ENCODE measurements at regions not wholly inside any gene's neighbourhood (a gene's known extent, or its start where the extent isn't known, plus 50 kb on each side); places are given as distances from the start of the nearest gene placed in this dataset.

- Histone ChIP-seq H3K9ac (replicated peaks in 1 of 4; ENCODE audit: extremely low read depth in 1 of 4, low read depth in 3 of 4, low read length in 3 of 4) (no peak overlapping the region), H2BK5ac (ENCODE audit: low read depth, low read length) (no peak overlapping the region), H2AK5ac (ENCODE audit: low read depth, low read length) (no peak overlapping the region), H2BK12ac (ENCODE audit: low read depth, low read length) (no peak overlapping the region), H3K27ac (ENCODE audit: low read depth, low read length) (no peak overlapping the region), H3K27me3 (replicated peaks in 1 of 4; ENCODE audit: control insufficient read depth in 3 of 4, extremely low read depth in 1 of 4, insufficient read depth in 3 of 4, low read length in 3 of 4) (no peaks in the 10 kb centered on the region), H4K20me1 (replicated peaks in 1 of 2; ENCODE audit: control insufficient read depth in 1 of 2, insufficient read depth in 2 of 2, low read length in 2 of 2) (no peaks in the 10 kb centered on the region), H2BK20ac (ENCODE audit: low read length) (no peak overlapping the region), H4K8ac (ENCODE audit: extremely low read depth, insufficient read depth, low read length) (no peak overlapping the region), H2BK120ac (replicated peaks; ENCODE audit: low read depth, low read length) (no peak overlapping the region), H3K9me3 (ENCODE audit: insufficient read depth in 2 of 2, low read depth in 1 of 2, low read length in 1 of 2) (peaks cover 3 to 4% of the 10 kb centered on the region in 2 experiments; a peak in 2 of 4 replicates), H3K18ac (ENCODE audit: extremely low read depth, low read length) (no peak overlapping the region), H3K23me2 (ENCODE audit: low read depth, low read length) (no peaks in the 10 kb centered on the region), H2AFZ (ENCODE audit: low read length) (no peak overlapping the region), H3K79me1 (ENCODE audit: low read depth, low read length) (no peaks in the 10 kb centered on the region), H3K23ac (ENCODE audit: insufficient read length) (no peak overlapping the region), H3K56ac (replicated peaks; ENCODE audit: insufficient read length, low read depth, low read length) (no peak overlapping the region), H3K4me3 (ENCODE audit: extremely low read depth in 1 of 4, insufficient read depth in 2 of 4, low read depth in 3 of 4, low read length in 4 of 4) (no peak overlapping the region), H2BK15ac (ENCODE audit: low read length) (no peak overlapping the region), H4K5ac (ENCODE audit: insufficient read length, low read depth, low read length) (no peak overlapping the region), H3K4me1 (replicated peaks in 1 of 4; ENCODE audit: control insufficient read depth in 3 of 4, insufficient read depth in 4 of 4, low read length in 3 of 4) (no peaks in the 10 kb centered on the region), H3K36me3 (ENCODE audit: control insufficient read depth in 2 of 4, insufficient read depth in 4 of 4, low read length in 3 of 4) (no peaks in the 10 kb centered on the region; a peak in 1 of 8 replicates), H3K4me2 (ENCODE audit: insufficient read depth in 1 of 2, low read depth in 2 of 2, low read length in 2 of 2) (no peak overlapping the region), H3K14ac (ENCODE audit: insufficient read length) (no peak overlapping the region), H4K91ac (replicated peaks; ENCODE audit: insufficient read length, low read length) (no peak overlapping the region), H3K79me2 (ENCODE audit: control insufficient read depth in 1 of 2, insufficient read depth in 2 of 2, low read length in 2 of 2) (no peaks in the 10 kb centered on the region), H3K4ac (replicated peaks; ENCODE audit: insufficient read length, low read depth, low read length) (no peak overlapping the region)
- ChIA-PET POLR2A (ENCODE audit: partially characterized antibody) (no interaction called here), CTCF (ENCODE audit: partially characterized antibody) (no interaction called here)
- FAIRE-seq, result no peak
- TF ChIP-seq TEAD4 (IDR thresholded peaks at IDR 0.05; ENCODE audit: low read depth, low read length) (no peak), CREB1 (IDR thresholded peaks at IDR 0.05) (no peak), TAF7 (optimal IDR thresholded peaks at IDR 0.05; ENCODE audit: borderline replicate concordance, low read depth, low read length) (no peak)
- no peak for DNase-seq (ENCODE audit: low read depth in 1 of 2, low spot score in 2 of 2)
- WGBS, 2 experiments (ENCODE audit: extremely low coverage in 1 of 2, insufficient coverage in 1 of 2, insufficient read length in 1 of 2, insufficient replicate concordance in 2 of 2, low coverage in 1 of 2, low lambda C conversion rate in 2 of 2, missing lambda C conversion rate in 1 of 2), result 94% methylated on average over 3 of the region's 3 CpGs; no CpG with 5 or more reads in 1 of the 2 experiments
Observed at GRCh38 chr2:34234823-34235222, 635.7 kb upstream of the FAM98A start.

Data from H1 (cell line).